MM.1S (cell line): ENCODE measurements at regions not wholly inside any gene's neighbourhood (a gene's known extent, or its start where the extent isn't known, plus 50 kb on each side); places are given as distances from the start of the nearest gene placed in this dataset.

ENCODE experiments used
- DNase-seq: peaks from one replicate; pipeline ENCODE4 v3.0.0-alpha.2; 2015
- H2AFZ ChIP-seq: fragments of 300-600 bp; sonication (generic); 2 replicates; pipeline ENCODE4 v1.6.0; 2016; ENCODE audit warnings: antibody characterized with exemption, low read length
- H3F3A ChIP-seq: fragments of 300-600 bp; sonication (generic); 2 replicates; pipeline ENCODE4 v1.6.1; 2016; ENCODE audit warnings: mild to moderate bottlenecking, antibody characterized with exemption, low read length, moderate library complexity, mixed read lengths; ENCODE audit not compliant: insufficient read depth
- H3K27ac ChIP-seq: fragments of 300-600 bp; sonication (generic); 2 replicates; pipeline ENCODE4 v1.5.1; 2016; ENCODE audit warnings: mild to moderate bottlenecking, low read length
- H3K27me3 ChIP-seq: fragments of 300-600 bp; sonication (generic); replicated peaks from 2 replicates; pipeline ENCODE4 v1.6.0; 2016; ENCODE audit warnings: low read length; ENCODE audit not compliant: insufficient read depth
- H3K36me3 ChIP-seq: fragments of 300-600 bp; sonication (generic); replicated peaks from 2 replicates; pipeline ENCODE4 v1.6.1; 2016; ENCODE audit warnings: mild to moderate bottlenecking, low read length, mixed read lengths; ENCODE audit not compliant: insufficient read depth
- H3K4me1 ChIP-seq: fragments of 300-600 bp; sonication (generic); 2 replicates; pipeline ENCODE4 v1.6.1; 2016; ENCODE audit warnings: low read length, mixed read lengths
- H3K4me2 ChIP-seq: fragments of 300-600 bp; sonication (generic); 2 replicates; pipeline ENCODE4 v1.6.0; 2016; ENCODE audit warnings: low read depth, low read length
- H3K4me3 ChIP-seq: fragments of 300-600 bp; sonication (generic); 2 replicates; pipeline ENCODE4 v1.5.1; 2016; ENCODE audit warnings: low read length, mixed read lengths
- H3K79me2 ChIP-seq: fragments of 300-600 bp; sonication (generic); 2 replicates; pipeline ENCODE4 v1.6.1; 2016; ENCODE audit warnings: mixed run types, low read length, mixed read lengths
- H3K9ac ChIP-seq: fragments of 300-600 bp; sonication (generic); 2 replicates; pipeline ENCODE4 v1.6.1; 2016; ENCODE audit warnings: low read length, mixed read lengths
- H3K9me2 ChIP-seq: fragments of 300-600 bp; sonication (generic); replicated peaks from 2 replicates; pipeline ENCODE4 v1.6.1; 2016; ENCODE audit warnings: mild to moderate bottlenecking, low read length, mixed read lengths; ENCODE audit not compliant: insufficient read depth
- H3K9me3 ChIP-seq: fragments of 300-600 bp; sonication (generic); replicated peaks from 2 replicates; pipeline ENCODE4 v1.6.1; 2016; ENCODE audit warnings: mild to moderate bottlenecking, low read length, mixed read lengths; ENCODE audit not compliant: insufficient read depth
- H4K20me1 ChIP-seq: fragments of 300-600 bp; sonication (generic); 2 replicates; pipeline ENCODE4 v1.6.1; 2016; ENCODE audit warnings: mild to moderate bottlenecking, low read length, moderate library complexity, mixed read lengths; ENCODE audit not compliant: insufficient read depth
- EZH2 ChIP-seq: fragments of 300-600 bp; sonication (generic); optimal IDR thresholded peaks from 2 replicates; pipeline ENCODE3; 2017; ENCODE audit warnings: low read depth, mild to moderate bottlenecking, antibody characterized with exemption, low read length, mixed read lengths
- EZH2phosphoT487 ChIP-seq: fragments of 300-600 bp; sonication (generic); IDR thresholded peaks from 2 replicates; pipeline ENCODE4 v1.6.1; 2018; ENCODE audit warnings: antibody characterized with exemption, low read length
- TF ChIP-seq, protein P1 (sequence below): fragments of 300-600 bp; sonication (generic); IDR thresholded peaks from 2 replicates; pipeline ENCODE4 v1.5.1; 2016; ENCODE audit warnings: antibody characterized with exemption, low read length, mixed read lengths

DNA sequence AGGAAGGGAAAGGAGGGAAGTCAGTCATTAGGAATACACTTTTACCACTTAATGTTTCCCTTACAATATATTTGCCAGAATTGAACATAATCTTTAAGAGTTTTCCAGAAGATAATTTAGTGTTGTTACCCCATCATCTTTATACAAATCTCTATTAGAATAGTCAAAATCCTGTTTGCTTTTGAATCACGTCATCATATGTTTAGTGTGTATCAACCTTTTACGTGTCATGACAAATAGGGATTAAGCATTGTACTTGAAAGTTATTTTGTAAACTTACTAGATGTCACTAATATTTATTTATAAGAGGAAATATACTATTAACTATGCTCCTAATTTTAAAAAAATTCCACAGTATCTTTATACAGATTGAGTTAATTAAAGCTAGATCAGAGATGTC, 1899.5 kb downstream of the MAT2B start:
- H3K79me2 ChIP-seq = no peaks in the 10 kb centered on the region
- no peaks in the 10 kb centered on the region for H3K9me2 ChIP-seq
- no peaks in the 10 kb centered on the region for H3F3A ChIP-seq
- H3K4me2 ChIP-seq = no peak overlapping the region
- DNase-seq = no peak
- no peak overlapping the region for H2AFZ ChIP-seq
- no peaks in the 10 kb centered on the region for H3K9me3 ChIP-seq
- no peak for TF ChIP-seq EZH2phosphoT487
- TF ChIP-seq, protein P1, sequence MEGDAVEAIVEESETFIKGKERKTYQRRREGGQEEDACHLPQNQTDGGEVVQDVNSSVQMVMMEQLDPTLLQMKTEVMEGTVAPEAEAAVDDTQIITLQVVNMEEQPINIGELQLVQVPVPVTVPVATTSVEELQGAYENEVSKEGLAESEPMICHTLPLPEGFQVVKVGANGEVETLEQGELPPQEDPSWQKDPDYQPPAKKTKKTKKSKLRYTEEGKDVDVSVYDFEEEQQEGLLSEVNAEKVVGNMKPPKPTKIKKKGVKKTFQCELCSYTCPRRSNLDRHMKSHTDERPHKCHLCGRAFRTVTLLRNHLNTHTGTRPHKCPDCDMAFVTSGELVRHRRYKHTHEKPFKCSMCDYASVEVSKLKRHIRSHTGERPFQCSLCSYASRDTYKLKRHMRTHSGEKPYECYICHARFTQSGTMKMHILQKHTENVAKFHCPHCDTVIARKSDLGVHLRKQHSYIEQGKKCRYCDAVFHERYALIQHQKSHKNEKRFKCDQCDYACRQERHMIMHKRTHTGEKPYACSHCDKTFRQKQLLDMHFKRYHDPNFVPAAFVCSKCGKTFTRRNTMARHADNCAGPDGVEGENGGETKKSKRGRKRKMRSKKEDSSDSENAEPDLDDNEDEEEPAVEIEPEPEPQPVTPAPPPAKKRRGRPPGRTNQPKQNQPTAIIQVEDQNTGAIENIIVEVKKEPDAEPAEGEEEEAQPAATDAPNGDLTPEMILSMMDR = no peak
- TF ChIP-seq EZH2 = no peak
- no peak overlapping the region for H3K9ac ChIP-seq
- H3K27me3 ChIP-seq = no peaks in the 10 kb centered on the region
- no peaks in the 10 kb centered on the region for H3K4me1 ChIP-seq
- no peaks in the 10 kb centered on the region for H4K20me1 ChIP-seq
- H3K36me3 ChIP-seq = no peaks in the 10 kb centered on the region
- H3K4me3 ChIP-seq = no peak overlapping the region
- H3K27ac ChIP-seq = no peak overlapping the region

DNA sequence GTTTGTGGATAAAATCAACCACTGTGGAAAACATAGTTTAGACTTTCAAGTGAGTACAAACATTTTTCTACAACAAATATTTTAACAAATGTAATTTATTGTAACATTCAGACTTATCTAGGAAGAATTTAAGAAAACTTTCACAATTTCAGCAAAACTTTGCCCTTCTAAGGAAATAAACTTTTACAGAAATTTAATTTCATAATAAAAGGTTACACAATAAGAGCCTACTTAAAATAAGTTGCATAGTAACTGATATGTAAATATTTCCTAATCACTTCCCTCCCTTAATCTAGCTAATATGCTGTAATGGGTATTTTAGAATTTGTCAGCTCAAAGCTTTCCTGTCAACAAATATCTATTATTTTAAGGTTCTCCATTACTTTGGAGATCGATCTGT, 1899.9 kb downstream of the MAT2B start:
- Histone ChIP-seq H3K9ac (no peak overlapping the region), H3K9me2 (no peaks in the 10 kb centered on the region), H3K36me3 (no peaks in the 10 kb centered on the region), H4K20me1 (no peaks in the 10 kb centered on the region), H2AFZ (no peak overlapping the region), H3K27me3 (no peaks in the 10 kb centered on the region), H3K27ac (no peak overlapping the region), H3F3A (no peaks in the 10 kb centered on the region), H3K4me1 (no peaks in the 10 kb centered on the region), H3K79me2 (no peaks in the 10 kb centered on the region), H3K4me2 (no peak overlapping the region), H3K9me3 (no peaks in the 10 kb centered on the region), H3K4me3 (no peak overlapping the region)
- TF ChIP-seq EZH2phosphoT487 = no peak
- TF ChIP-seq, protein P1 = no peak
- no peak for TF ChIP-seq EZH2
- no peak for DNase-seq

DNA sequence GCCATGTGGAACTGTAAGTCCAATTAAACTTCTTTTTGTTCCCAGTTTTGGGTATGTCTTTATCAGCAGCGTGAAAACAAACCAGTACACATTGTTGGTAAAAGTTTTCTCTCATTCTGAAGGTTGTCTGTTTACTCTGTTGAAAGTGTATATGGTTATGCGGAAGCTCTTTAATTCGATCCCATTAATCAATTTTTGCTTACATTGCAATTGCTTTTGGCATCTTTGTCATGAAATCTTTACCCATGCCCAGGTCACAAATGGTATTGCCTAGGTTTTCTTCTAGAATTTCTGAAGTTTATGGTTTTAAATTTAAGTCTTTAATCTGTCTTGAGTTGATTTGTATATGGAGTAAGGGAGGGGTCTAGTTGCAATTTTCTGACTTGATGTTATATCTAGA, 1901.9 kb downstream of the MAT2B start:
- H3K4me1 ChIP-seq = no peaks in the 10 kb centered on the region

More for the DNA sequence above, 1901.9 kb downstream of the MAT2B start:
- DNase-seq = no peak
- H3K36me3 ChIP-seq = no peaks in the 10 kb centered on the region
- H3K27ac ChIP-seq = no peak overlapping the region
- no peaks in the 10 kb centered on the region for H3K27me3 ChIP-seq
- no peaks in the 10 kb centered on the region for H3K9me3 ChIP-seq
- no peaks in the 10 kb centered on the region for H3K79me2 ChIP-seq
- no peak for TF ChIP-seq EZH2phosphoT487
- TF ChIP-seq EZH2 = no peak
- TF ChIP-seq, protein P1 = no peak
- H3F3A ChIP-seq = no peaks in the 10 kb centered on the region
- H2AFZ ChIP-seq = no peak overlapping the region
- H4K20me1 ChIP-seq = no peaks in the 10 kb centered on the region
- no peaks in the 10 kb centered on the region for H3K9me2 ChIP-seq
- no peak overlapping the region for H3K4me3 ChIP-seq
- no peak overlapping the region for H3K4me2 ChIP-seq
- no peak overlapping the region for H3K9ac ChIP-seq
